ENCODE measurements at regions not wholly inside any gene's neighbourhood (a gene's known extent, or its start where the extent isn't known, plus 50 kb on each side); places are given as distances from the start of the nearest gene placed in this dataset.
"Not testable (repeated sequence)": the region's sequence is repeated elsewhere in the genome, so short reads cannot be mapped to it uniquely, and the experiment has no call there.

DNA sequence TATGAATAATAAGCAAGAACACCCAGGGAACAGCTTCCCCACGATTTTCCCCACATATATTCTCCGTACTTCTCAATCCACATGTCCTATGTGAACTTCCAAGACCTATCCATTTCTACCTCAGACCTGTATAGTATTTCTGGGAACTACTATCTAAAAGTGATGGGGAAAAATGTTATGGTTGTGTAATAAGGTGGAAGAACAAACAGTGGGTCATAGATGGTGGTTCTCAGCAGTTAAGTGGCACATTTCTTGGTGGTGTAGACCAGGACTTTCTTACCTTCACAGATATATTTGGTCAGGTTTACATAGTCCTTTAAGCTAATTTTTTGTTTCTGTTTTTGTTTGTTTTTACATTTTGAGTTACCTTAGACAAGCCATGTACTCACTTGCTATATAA, 675.1 kb downstream of the GBE1 start:
- TF ChIP-seq CTCF (IDR thresholded peaks at IDR 0.05; ENCODE audit: control insufficient read depth, insufficient read depth, low read depth, low read length, missing control alignments): no peak
- no peak for DNase-seq (ENCODE audit: low read depth)
- no peak overlapping the region for H3K4me3 ChIP-seq (ENCODE audit: control insufficient read depth, low read depth, low read length)

DNA sequence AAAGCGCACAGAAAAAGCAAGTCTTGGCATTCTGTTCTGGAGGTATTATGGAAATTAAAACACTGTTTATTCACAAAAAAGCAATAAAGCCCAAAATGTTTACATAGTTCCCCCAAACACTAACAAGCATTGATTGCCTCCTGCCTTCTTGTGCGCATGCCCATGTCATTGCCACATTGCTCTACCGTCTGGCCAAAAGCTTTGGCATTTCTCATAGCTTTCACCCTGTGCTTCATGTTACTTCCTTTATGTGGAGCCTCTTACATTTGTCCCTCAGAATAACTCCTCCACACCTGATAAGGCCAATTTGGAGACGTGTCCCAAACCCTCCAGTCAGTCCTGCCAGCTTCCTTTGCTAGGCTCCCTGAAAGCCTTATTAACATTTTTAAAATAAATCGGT, 680.8 kb downstream of the GBE1 start:
- no peak for TF ChIP-seq CTCF (IDR thresholded peaks at IDR 0.05; ENCODE audit: control insufficient read depth, insufficient read depth, low read depth, low read length, missing control alignments)
- no peak overlapping the region for H3K4me3 ChIP-seq (ENCODE audit: control insufficient read depth, low read depth, low read length)
- DNase-seq (ENCODE audit: low read depth): no peak

- H3K4me3 ChIP-seq (ENCODE audit: control insufficient read depth, low read depth, low read length): no peak overlapping the region
- no peak for DNase-seq (ENCODE audit: low read depth)
- TF ChIP-seq CTCF (IDR thresholded peaks at IDR 0.05; ENCODE audit: control insufficient read depth, insufficient read depth, low read depth, low read length, missing control alignments): no peak
These were observed 688.9 kb downstream of the GBE1 start for GRCh38 chr3:81072591-81072990.

DNA sequence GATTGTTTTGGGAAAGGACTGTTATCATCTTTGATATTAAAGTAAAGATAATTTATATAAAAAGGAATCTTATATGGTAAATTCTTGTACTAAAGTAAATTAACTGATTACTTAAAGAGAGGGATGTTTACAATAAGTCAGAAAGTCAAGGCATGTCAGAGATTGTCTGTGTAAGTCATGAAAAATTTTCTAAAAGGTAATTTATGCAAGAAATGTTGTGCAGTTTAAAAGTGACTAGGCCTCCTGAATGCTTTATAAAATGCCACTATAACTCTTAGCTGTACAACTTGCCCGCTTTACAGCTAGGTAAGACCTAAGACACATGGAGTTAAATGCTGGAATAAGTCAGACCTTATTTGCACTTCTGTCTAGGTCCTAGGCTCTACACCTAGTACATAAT, 692.9 kb downstream of the GBE1 start:
- no peak overlapping the region for H3K4me3 ChIP-seq (ENCODE audit: control insufficient read depth, low read depth, low read length)
- TF ChIP-seq CTCF (IDR thresholded peaks at IDR 0.05; ENCODE audit: control insufficient read depth, insufficient read depth, low read depth, low read length, missing control alignments): no peak
- no peak for DNase-seq (ENCODE audit: low read depth)

GRCh38 chr3:81063896-81064295, 697.5 kb downstream of the GBE1 start:
- TF ChIP-seq CTCF (IDR thresholded peaks at IDR 0.05; ENCODE audit: control insufficient read depth, insufficient read depth, low read depth, low read length, missing control alignments): no peak
- DNase-seq (ENCODE audit: low read depth): no peak
- no peak overlapping the region for H3K4me3 ChIP-seq (ENCODE audit: control insufficient read depth, low read depth, low read length)

DNA sequence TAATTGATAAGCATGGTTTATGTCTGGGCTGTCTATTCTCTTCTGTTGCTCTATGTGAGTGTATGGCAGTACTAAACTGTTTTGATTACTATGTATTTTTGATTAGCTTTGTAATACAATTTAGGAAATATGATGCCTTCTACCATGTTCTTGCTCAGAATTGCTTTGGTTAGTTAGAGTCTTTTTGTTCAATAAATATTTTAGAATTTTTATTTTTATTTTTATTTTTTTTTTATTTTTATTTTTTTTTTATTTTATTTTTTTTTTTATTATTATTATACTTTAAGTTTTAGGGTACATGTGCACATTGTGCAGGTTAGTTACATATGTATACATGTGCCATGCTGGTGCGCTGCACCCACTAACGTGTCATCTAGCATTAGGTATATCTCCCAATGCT, 710.3 kb downstream of the GBE1 start:
- not testable (repeated sequence) for H3K4me3 ChIP-seq (ENCODE audit: control insufficient read depth, low read depth, low read length); DNase-seq (ENCODE audit: low read depth)

DNA sequence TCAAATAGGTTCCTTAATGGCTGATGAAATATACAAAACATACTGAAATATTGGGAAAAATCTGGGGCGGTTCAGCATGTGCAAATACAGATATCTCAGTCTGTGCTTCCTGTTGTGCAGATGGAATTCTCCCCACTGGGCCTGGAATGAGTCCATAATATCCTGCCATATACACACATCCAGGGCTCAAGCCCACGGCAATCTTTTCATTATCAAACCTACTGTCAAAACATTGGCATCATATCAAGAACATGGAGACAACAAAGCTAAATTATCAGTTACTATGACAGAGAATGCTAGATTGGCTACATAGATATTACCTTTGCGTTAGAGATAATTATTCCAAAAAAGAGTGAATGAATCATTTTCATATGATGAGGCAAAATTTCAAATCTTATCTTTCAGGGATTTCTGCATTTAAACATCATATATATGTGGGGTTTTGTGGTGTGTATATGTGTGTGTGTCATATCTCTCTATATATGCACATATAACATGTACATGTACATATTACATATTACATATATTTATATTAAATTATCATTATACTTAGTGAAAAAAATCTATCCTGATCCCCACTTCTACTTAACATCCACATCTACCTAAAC, 713.3 kb downstream of the GBE1 start:
- no peak overlapping the region for H3K4me3 ChIP-seq (ENCODE audit: control insufficient read depth, low read depth, low read length)
- TF ChIP-seq CTCF (IDR thresholded peaks at IDR 0.05; ENCODE audit: control insufficient read depth, insufficient read depth, low read depth, low read length, missing control alignments): no peak
- no peak for DNase-seq (ENCODE audit: low read depth)
